GM18502 (cell line): ENCODE measurements at regions not wholly inside any gene's neighbourhood (a gene's known extent, or its start where the extent isn't known, plus 50 kb on each side); places are given as distances from the start of the nearest gene placed in this dataset.
"Not testable (repeated sequence)": the region's sequence is repeated elsewhere in the genome, so short reads cannot be mapped to it uniquely, and the experiment has no call there.

Source experiments
- ATAC-seq: cut with Tn5 transposase; IDR thresholded peaks from one replicate; pipeline ENCODE4 v1.9.1; 2021; ENCODE audit warnings: mild to moderate bottlenecking; ENCODE audit not compliant: unreplicated experiment, poor library complexity

GRCh38 chr5:56733580-56733979 lies 81.8 kb upstream of the MAP3K1 start:
- ATAC-seq: no peak

- no peak for ATAC-seq
Observed at GRCh38 chr5:56732121-56732520, 83.2 kb upstream of the MAP3K1 start.

- not testable (repeated sequence) for ATAC-seq
Observed at GRCh38 chr5:56731473-56731872, 83.9 kb upstream of the MAP3K1 start.

DNA sequence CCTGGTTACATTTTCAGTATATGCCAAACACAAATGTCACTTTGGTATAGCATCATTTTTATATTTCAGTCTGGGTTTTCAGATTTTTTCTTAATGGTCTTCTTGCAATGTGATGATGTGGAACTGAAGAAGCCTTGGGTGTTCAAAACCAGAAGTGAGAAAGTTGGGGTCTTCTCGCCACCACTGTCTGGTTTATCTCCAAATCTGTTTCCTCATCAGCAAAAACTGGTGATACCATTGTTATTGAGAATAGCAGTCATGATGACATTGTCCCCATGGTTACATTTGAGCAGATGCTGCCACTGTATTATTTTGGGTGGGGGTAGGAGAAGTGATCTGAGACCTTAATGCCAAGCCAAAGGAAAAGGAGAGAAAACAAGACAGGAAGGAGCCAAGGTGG lies 85.9 kb upstream of the MAP3K1 start:
- ATAC-seq: peak; percentile 59

DNA sequence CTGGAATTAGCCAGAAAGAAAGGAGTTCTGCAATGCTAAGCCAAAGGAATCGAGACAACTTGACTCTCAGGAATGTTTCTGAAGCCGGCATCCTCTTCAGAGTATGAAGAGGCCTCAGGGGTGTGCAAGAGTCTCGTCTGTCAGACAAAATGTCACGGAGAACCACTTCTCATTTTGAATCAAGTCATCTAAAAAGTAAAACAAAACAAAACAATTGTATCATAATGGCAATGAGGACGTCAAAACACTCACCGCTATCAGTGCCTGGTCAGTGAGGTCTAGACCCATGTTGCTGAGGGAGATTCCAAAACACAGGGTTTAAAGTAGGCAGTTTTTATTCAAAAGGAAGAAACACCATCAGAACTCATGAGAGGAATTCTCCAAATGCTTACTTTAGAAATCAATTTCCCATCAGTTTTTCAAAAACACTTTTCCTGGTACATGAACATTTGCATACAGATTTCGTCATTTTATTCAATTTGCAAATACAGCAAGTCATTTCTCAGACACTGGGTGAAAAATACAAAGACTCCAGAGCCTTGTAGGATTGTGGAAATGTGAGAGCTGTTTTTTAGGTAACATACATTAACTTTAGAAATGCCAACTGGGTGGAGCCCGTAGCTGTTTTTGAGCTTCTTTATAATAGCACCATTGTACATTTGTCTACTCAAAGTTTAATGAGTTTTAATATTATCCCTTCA lies 89.5 kb upstream of the MAP3K1 start:
- ATAC-seq: no peak

- not testable (repeated sequence) for ATAC-seq
Observed at GRCh38 chr5:56724857-56725256, 90.5 kb upstream of the MAP3K1 start.

DNA sequence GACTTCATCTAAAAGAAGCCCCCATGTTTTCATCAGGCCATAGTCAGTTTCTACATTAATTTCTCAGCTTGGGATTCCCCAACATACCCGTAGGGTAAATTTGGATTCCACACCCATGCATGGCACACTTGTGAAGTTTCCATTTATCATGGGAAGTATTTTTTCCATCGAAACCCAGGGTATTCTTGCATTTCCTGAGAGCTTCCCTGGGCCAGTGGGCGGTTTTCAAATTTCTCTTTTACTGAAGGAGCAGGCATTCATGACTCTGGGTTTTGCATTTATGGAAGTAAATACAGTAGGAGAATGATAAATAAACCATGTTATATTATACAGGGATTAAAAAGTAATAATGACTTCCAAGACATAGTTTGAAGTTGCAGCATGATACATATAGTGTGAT lies 93.0 kb upstream of the MAP3K1 start:
- no peak for ATAC-seq

- ATAC-seq: no peak
Observed at GRCh38 chr5:56717253-56717987, 97.9 kb upstream of the MAP3K1 start.

GRCh38 chr5:56715986-56716385 lies 99.4 kb upstream of the MAP3K1 start:
- ATAC-seq: no peak

DNA sequence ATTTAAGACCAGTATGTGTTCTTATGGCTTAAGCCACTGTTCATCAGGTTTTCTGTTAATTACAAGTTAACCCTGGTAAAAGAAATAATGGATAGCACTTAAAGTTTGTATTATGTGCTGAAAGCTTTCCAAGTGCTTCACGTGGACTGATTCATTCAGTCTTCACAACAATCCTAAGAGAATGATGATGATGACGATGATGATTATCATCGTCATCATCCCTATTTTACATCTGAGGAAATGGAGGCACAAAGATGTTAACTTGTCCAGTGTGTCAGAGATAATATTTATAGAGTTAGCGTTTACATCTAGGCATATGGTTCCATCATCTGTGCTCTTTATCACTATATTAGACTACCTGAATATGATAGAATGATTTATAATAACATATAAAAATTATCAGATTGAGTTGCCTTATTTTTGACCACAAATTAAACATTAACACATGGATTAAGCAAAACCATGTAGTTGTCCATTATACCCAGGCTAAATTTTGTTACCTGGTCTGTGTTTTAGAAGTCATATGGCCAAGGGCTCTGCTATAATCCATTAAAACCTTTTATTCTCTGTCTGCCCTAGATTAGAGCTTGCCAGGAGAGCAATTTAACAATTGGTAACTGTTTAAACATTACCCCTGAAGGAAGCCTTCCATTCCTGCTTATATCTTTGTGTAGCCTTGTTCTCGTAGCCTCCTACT lies 102.3 kb upstream of the MAP3K1 start:
- ATAC-seq: no peak

DNA sequence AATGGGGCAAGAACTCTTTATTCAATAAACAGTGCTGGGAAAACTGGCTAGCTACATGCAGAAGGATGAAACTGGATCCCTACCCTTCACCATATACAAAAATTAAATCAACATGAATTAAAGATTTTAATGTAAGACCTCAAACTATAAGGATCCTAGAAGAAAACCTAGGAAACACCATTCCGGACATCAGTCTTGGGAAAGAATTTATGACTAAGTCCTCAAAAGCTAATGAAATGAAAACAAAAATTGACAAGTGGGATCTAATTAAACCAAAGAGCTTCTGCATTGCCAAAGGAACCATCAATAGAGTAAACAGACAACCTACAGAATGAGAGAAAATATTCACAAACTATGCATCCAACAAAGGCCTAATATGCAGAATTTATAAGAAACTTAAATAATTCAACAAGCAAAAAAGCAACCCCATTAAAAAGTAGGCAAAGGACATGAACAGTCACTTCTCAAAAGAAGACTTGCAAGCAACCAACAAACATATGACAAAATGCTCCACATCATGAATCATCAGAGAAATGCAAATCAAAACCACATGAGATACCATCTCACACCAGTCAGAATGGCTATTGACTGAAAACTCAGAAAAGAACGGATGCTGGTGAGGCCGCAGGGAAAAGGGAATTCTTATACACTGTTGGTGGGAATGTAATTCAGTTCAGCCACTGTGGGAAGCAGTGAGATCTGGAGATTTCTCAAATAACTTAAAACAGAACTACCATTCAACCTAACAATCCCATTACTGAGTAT lies 104.3 kb upstream of the MAP3K1 start:
- no peak for ATAC-seq

GRCh38 chr5:56706504-56706903 lies 108.8 kb upstream of the MAP3K1 start:
- ATAC-seq: no peak

GRCh38 chr5:56705217-56705616 lies 110.1 kb upstream of the MAP3K1 start:
- ATAC-seq: no peak

DNA sequence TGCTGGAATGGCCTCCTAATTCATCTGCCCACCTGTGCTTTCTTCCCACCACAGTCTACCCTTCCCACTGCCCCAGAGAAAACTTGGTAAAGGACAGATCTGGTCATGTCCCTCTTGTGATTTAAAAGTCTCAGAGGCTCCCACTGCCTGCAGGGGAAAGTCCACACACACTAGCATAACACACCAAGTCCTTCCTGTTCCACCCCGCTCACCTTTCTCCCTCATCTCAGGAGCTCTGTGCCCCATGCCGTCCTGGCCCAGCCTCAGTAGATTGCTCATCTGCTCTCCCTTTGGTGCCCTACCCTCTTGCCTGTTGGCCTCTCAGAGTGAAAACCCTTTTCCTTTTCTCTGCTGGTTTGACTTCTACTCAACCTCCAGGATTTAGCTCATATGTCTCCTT lies 111.4 kb upstream of the MAP3K1 start:
- no peak for ATAC-seq

DNA sequence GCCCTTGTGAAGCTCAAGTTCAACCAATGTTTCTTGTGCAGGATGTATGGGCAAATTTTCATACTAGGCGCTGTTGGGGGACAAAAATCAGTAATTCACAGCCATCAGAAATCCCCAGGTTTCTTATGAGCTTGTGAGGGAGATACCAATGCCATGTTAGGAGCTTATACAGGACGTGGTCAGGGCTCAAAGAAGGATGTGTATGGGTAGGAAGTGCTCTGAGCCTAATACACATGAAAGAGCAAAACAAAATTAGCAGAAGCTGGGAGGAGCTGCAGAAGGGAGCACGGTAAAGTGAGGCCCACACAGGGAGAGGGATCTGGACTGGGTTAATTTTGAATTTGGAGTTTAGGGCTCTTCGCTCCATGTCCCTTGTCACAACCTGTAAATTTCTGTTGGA lies 114.6 kb upstream of the MAP3K1 start:
- no peak for ATAC-seq

DNA sequence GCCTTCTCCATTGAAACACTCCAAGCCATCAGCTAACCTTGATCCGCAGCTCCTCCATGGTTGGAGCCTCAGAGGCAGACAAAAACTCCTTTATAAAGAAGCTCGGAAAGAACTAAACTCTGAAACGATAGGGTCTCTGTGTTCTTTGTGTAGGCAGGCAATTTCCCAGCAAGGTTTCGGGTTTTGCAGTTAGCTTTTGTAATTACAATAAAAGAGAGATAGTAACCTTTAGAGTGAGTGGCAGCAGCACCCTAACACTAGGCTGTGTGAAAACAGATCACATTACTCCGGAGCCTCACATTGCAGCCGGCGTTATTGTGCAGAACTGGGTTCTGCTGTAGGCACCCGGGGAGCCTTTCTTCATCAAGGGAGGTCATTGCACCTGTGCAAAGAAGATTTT lies 115.8 kb upstream of the MAP3K1 start:
- ATAC-seq: no peak

- no peak for ATAC-seq
Observed at GRCh38 chr5:56698463-56699381, 116.6 kb upstream of the MAP3K1 start.

- ATAC-seq: no peak
Observed at GRCh38 chr5:56696900-56697299, 118.4 kb upstream of the MAP3K1 start.

- no peak for ATAC-seq
Observed at GRCh38 chr5:56693220-56693579, 122.1 kb upstream of the MAP3K1 start.
